SJCRH30 (cell line): ENCODE measurements at regions not wholly inside any gene's neighbourhood (a gene's known extent, or its start where the extent isn't known, plus 50 kb on each side); places are given as distances from the start of the nearest gene placed in this dataset.

Source experiments
- DNase-seq, 2 experiments: peaks; one replicate each; pipeline ENCODE4 v3.0.0-alpha.2; 2015 to 2020
- H3K27ac ChIP-seq: fragments of 250-450 bp; sonication (Bioruptor Pico); 2 replicates; pipeline ENCODE4 v1.5.1; 2020; ENCODE audit warnings: mild to moderate bottlenecking, moderate library complexity
- H3K27me3 ChIP-seq: fragments of 250-450 bp; sonication (Bioruptor Pico); 2 replicates; pipeline ENCODE4 v1.5.1; 2020; ENCODE audit warnings: mild to moderate bottlenecking, moderate library complexity
- H3K36me3 ChIP-seq: fragments of 250-450 bp; sonication (Bioruptor Pico); 2 replicates; pipeline ENCODE4 v1.5.1; 2020; ENCODE audit warnings: mild to moderate bottlenecking, moderate library complexity
- H3K4me1 ChIP-seq: fragments of 250-450 bp; sonication (Bioruptor Pico); 2 replicates; pipeline ENCODE4 v1.5.1; 2020; ENCODE audit warnings: mild to moderate bottlenecking, moderate library complexity
- H3K4me3 ChIP-seq: fragments of 250-450 bp; sonication (Bioruptor Pico); 2 replicates; pipeline ENCODE4 v1.5.1; 2020; ENCODE audit warnings: mild to moderate bottlenecking, moderate library complexity
- H3K9me3 ChIP-seq: fragments of 250-450 bp; sonication (Bioruptor Pico); replicated peaks from 2 replicates; pipeline ENCODE4 v1.5.1; 2020; ENCODE audit warnings: mild to moderate bottlenecking, moderate library complexity

GRCh38 chr5:1936413-1936812 lies 53.7 kb upstream of the IRX4 start:
- no peak overlapping the region for H3K4me3 ChIP-seq
- no peaks in the 10 kb centered on the region for H3K36me3 ChIP-seq
- H3K9me3 ChIP-seq = no peaks in the 10 kb centered on the region
- no peaks in the 10 kb centered on the region for H3K4me1 ChIP-seq
- no peak overlapping the region for H3K27ac ChIP-seq
- no peaks in the 10 kb centered on the region for H3K27me3 ChIP-seq
- DNase-seq = no peak

- DNase-seq = no peak
Observed at GRCh38 chr5:1934801-1935429, 52.2 kb upstream of the IRX4 start.

GRCh38 chr5:1934056-1934394 lies 51.3 kb upstream of the IRX4 start:
- Histone ChIP-seq H3K4me3 (no peak overlapping the region), H3K36me3 (no peaks in the 10 kb centered on the region), H3K27ac (no peak overlapping the region), H3K27me3 (no peaks in the 10 kb centered on the region), H3K9me3 (no peaks in the 10 kb centered on the region), H3K4me1 (no peaks in the 10 kb centered on the region)
- DNase-seq = no peak

More at GRCh38 chr5:1934801-1935429, 52.2 kb upstream of the IRX4 start:
- H3K4me3 ChIP-seq = no peak overlapping the region
- H3K4me1 ChIP-seq = no peaks in the 10 kb centered on the region
- H3K27ac ChIP-seq = no peak overlapping the region
- no peaks in the 10 kb centered on the region for H3K9me3 ChIP-seq
- H3K36me3 ChIP-seq = no peaks in the 10 kb centered on the region
- H3K27me3 ChIP-seq = no peaks in the 10 kb centered on the region

- no peaks in the 10 kb centered on the region for H3K9me3 ChIP-seq
- no peaks in the 10 kb centered on the region for H3K27me3 ChIP-seq
Observed at GRCh38 chr5:1933364-1934055, 50.8 kb upstream of the IRX4 start.

More at GRCh38 chr5:1933364-1934055, 50.8 kb upstream of the IRX4 start:
- H3K4me1 ChIP-seq = no peaks in the 10 kb centered on the region
- DNase-seq = no peak
- no peak overlapping the region for H3K4me3 ChIP-seq
- H3K27ac ChIP-seq = no peak overlapping the region
- no peaks in the 10 kb centered on the region for H3K36me3 ChIP-seq
